H1 (cell line): ENCODE measurements at regions not wholly inside any gene's neighbourhood (a gene's known extent, or its start where the extent isn't known, plus 50 kb on each side); places are given as distances from the start of the nearest gene placed in this dataset.

Source experiments
- BCL11A ChIP-seq, 2 experiments: IDR thresholded peaks; one replicate each; pipeline ENCODE4 v1.6.1; 2011; ENCODE audit warnings: low read depth in 2 of 2, low read length in 2 of 2, mild to moderate bottlenecking in 2 of 2
- EZH2 ChIP-seq: fragments of 200-600 bp; sonication (generic); IDR thresholded peaks from 2 replicates; pipeline ENCODE4 v1.7.1; 2012; ENCODE audit warnings: low read depth, mild to moderate bottlenecking, moderate library complexity, low read length, inconsistent platforms; ENCODE audit not compliant: severe bottlenecking
- HDAC6 ChIP-seq: IDR thresholded peaks from one replicate; pipeline ENCODE4 v1.7.1; 2012; ENCODE audit warnings: low read depth, mild to moderate bottlenecking, inconsistent platforms, low read length, moderate library complexity
- PHF8 ChIP-seq: fragments of 200-600 bp; sonication (generic); conservative IDR thresholded peaks from 2 replicates; pipeline ENCODE4 v1.7.1; 2012; ENCODE audit warnings: low read depth, mild to moderate bottlenecking, inconsistent platforms, low read length, moderate library complexity
- RXRA ChIP-seq: IDR thresholded peaks from 2 replicates; pipeline ENCODE4 v1.6.1; 2011; ENCODE audit warnings: low read depth, mild to moderate bottlenecking, low read length, moderate library complexity; ENCODE audit not compliant: insufficient read depth
- SIN3A ChIP-seq, 2 experiments: IDR thresholded peaks in 1 of 2; conservative IDR thresholded peaks in 1 of 2; 2 replicates each; pipeline ENCODE4 v1.6.1; 2011 to 2012; ENCODE audit warnings: low read length in 2 of 2, improper control_type of control experiment in 1 of 2, low read depth in 1 of 2, mild to moderate bottlenecking in 1 of 2
- TBP ChIP-seq: IDR thresholded peaks from 2 replicates; pipeline ENCODE4 v1.6.1; 2011; ENCODE audit warnings: low read depth, low read length, improper control_type of control experiment
- TCF12 ChIP-seq: IDR thresholded peaks from 2 replicates; pipeline ENCODE4 v1.6.1; 2011; ENCODE audit warnings: low read depth, mild to moderate bottlenecking, low read length
- TF ChIP-seq, protein P1 (sequence below), 3 experiments: IDR thresholded peaks; 1 replicate in 2 of 3; 2 replicates in 1 of 3; pipeline versions ENCODE4 v1.5.1 to v1.6.1; 2011; ENCODE audit warnings: low read length in 3 of 3, mild to moderate bottlenecking in 3 of 3, inconsistent platforms in 2 of 3, low read depth in 1 of 3, moderate library complexity in 1 of 3; ENCODE audit not compliant: insufficient read depth in 1 of 3; ENCODE audit errors: control extremely low read depth in 1 of 3

DNA sequence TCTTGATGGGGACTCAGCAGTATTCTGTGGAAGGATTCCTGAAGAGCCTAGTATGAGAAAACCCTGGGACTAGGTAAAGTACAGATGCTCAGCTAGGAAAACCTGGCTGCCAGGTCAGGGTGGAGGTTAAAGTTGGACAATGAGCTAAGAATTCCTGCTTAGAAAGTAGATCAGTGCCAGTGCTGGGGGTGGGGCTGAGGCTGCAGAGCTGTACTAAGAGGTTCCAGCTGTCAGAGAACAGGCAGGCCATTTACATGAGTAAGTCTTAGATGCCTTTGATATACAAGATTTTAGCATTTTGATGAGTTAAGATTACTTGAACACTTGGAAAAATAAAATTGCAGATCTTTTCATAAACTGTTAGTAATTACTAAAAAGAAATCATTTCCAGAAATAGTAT lies 332.3 kb upstream of the NUDT12 start:
- TF ChIP-seq, protein P1, sequence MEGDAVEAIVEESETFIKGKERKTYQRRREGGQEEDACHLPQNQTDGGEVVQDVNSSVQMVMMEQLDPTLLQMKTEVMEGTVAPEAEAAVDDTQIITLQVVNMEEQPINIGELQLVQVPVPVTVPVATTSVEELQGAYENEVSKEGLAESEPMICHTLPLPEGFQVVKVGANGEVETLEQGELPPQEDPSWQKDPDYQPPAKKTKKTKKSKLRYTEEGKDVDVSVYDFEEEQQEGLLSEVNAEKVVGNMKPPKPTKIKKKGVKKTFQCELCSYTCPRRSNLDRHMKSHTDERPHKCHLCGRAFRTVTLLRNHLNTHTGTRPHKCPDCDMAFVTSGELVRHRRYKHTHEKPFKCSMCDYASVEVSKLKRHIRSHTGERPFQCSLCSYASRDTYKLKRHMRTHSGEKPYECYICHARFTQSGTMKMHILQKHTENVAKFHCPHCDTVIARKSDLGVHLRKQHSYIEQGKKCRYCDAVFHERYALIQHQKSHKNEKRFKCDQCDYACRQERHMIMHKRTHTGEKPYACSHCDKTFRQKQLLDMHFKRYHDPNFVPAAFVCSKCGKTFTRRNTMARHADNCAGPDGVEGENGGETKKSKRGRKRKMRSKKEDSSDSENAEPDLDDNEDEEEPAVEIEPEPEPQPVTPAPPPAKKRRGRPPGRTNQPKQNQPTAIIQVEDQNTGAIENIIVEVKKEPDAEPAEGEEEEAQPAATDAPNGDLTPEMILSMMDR (IDR thresholded peaks at IDR 0.05; ENCODE audit: control extremely low read depth in 1 of 3, insufficient read depth in 1 of 3, low read depth in 1 of 3, low read length in 3 of 3), result no peak
- no peak for TF ChIP-seq RXRA
- TF ChIP-seq TBP, result no peak
- TF ChIP-seq SIN3A (conservative IDR thresholded peaks at IDR 0.05 in 1 of 2, IDR thresholded peaks at IDR 0.05 in 1 of 2; ENCODE audit: low read depth in 1 of 2, low read length in 2 of 2), result no peak
- no peak for TF ChIP-seq TCF12
- TF ChIP-seq BCL11A (IDR thresholded peaks at IDR 0.05; ENCODE audit: low read depth in 2 of 2, low read length in 2 of 2), result no peak
- no peak for TF ChIP-seq EZH2
- no peak for TF ChIP-seq PHF8
- TF ChIP-seq HDAC6, result no peak
